ENCODE measurements at regions not wholly inside any gene's neighbourhood (a gene's known extent, or its start where the extent isn't known, plus 50 kb on each side); places are given as distances from the start of the nearest gene placed in this dataset.

- DNase-seq = no peak
- no peaks in the 10 kb centered on the region for H3K27me3 Mint-ChIP-seq
- H3K4me3 Mint-ChIP-seq = no peak overlapping the region
- H3K9me3 Mint-ChIP-seq = no peaks in the 10 kb centered on the region
- no peak for ATAC-seq
- H3K4me1 Mint-ChIP-seq = no peaks in the 10 kb centered on the region
- H3K27ac Mint-ChIP-seq = no peak overlapping the region
These were observed 396.2 kb downstream of the PLPP3 start for GRCh38 chr1:56183151-56183550.

GRCh38 chr1:56180520-56181190, 398.7 kb downstream of the PLPP3 start:
- Mint-ChIP-seq H3K4me3 (no peak overlapping the region), H3K27ac (no peak overlapping the region), H3K27me3 (no peaks in the 10 kb centered on the region), H3K4me1 (no peaks in the 10 kb centered on the region), H3K9me3 (no peaks in the 10 kb centered on the region)
- ATAC-seq = no peak
- no peak for DNase-seq

GRCh38 chr1:56179543-56179942, 399.8 kb downstream of the PLPP3 start:
- no peaks in the 10 kb centered on the region for H3K4me1 Mint-ChIP-seq
- ATAC-seq (no peak), DNase-seq (no peak)
- H3K4me3 Mint-ChIP-seq = no peak overlapping the region
- H3K27me3 Mint-ChIP-seq = no peaks in the 10 kb centered on the region
- H3K27ac Mint-ChIP-seq = no peak overlapping the region
- H3K9me3 Mint-ChIP-seq = peaks cover 0 to 2% of the 10 kb centered on the region in 2 donors

- Mint-ChIP-seq H3K4me1 (no peaks in the 10 kb centered on the region), H3K27me3 (no peaks in the 10 kb centered on the region), H3K9me3 (peaks cover 0 to 7% of the 10 kb centered on the region in 2 donors), H3K27ac (no peak overlapping the region), H3K4me3 (no peak overlapping the region)
- ATAC-seq (no peak), DNase-seq (no peak)
These were observed 404.2 kb downstream of the PLPP3 start for GRCh38 chr1:56175211-56175610.

- no peak overlapping the region for H3K4me3 Mint-ChIP-seq
- H3K27ac Mint-ChIP-seq = no peak overlapping the region
- DNase-seq (no peak), ATAC-seq (no peak)
- H3K27me3 Mint-ChIP-seq = no peaks in the 10 kb centered on the region
- peaks cover 0 to 7% of the 10 kb centered on the region in 2 donors for H3K9me3 Mint-ChIP-seq
- no peaks in the 10 kb centered on the region for H3K4me1 Mint-ChIP-seq
These were observed 405.0 kb downstream of the PLPP3 start for GRCh38 chr1:56174176-56174885.

- Mint-ChIP-seq H3K27ac (no peak overlapping the region), H3K4me3 (no peak overlapping the region), H3K9me3 (peaks cover 0 to 7% of the 10 kb centered on the region in 2 donors), H3K27me3 (no peaks in the 10 kb centered on the region), H3K4me1 (no peaks in the 10 kb centered on the region)
- DNase-seq = no peak
- ATAC-seq = no peak
These were observed 405.6 kb downstream of the PLPP3 start for GRCh38 chr1:56173736-56174135.

GRCh38 chr1:56171670-56172069, 407.7 kb downstream of the PLPP3 start:
- Mint-ChIP-seq H3K9me3 (peaks cover 0 to 7% of the 10 kb centered on the region in 2 donors), H3K27me3 (no peaks in the 10 kb centered on the region), H3K27ac (no peak overlapping the region), H3K4me1 (no peaks in the 10 kb centered on the region), H3K4me3 (no peak overlapping the region)
- DNase-seq = no peak
- no peak for ATAC-seq

GRCh38 chr1:56170784-56171320, 408.5 kb downstream of the PLPP3 start:
- Mint-ChIP-seq H3K27ac (no peak overlapping the region), H3K9me3 (peaks cover 4 to 7% of the 10 kb centered on the region in 2 donors), H3K27me3 (no peaks in the 10 kb centered on the region), H3K4me1 (no peaks in the 10 kb centered on the region), H3K4me3 (no peak overlapping the region)
- ATAC-seq = no peak
- no peak for DNase-seq

GRCh38 chr1:56169856-56170255, 409.5 kb downstream of the PLPP3 start:
- no peak overlapping the region for H3K4me3 Mint-ChIP-seq

GRCh38 chr1:56168176-56168575, 411.2 kb downstream of the PLPP3 start:
- ATAC-seq (no peak), DNase-seq (no peak)
- Mint-ChIP-seq H3K4me3 (no peak overlapping the region), H3K9me3 (peaks cover 0 to 5% of the 10 kb centered on the region in 2 donors), H3K4me1 (no peaks in the 10 kb centered on the region), H3K27ac (no peak overlapping the region), H3K27me3 (no peaks in the 10 kb centered on the region)

More at GRCh38 chr1:56169856-56170255, 409.5 kb downstream of the PLPP3 start:
- H3K4me1 Mint-ChIP-seq = no peaks in the 10 kb centered on the region
- no peaks in the 10 kb centered on the region for H3K27me3 Mint-ChIP-seq
- DNase-seq (no peak), ATAC-seq (no peak)
- H3K9me3 Mint-ChIP-seq = peaks cover 5 to 7% of the 10 kb centered on the region in 2 donors
- H3K27ac Mint-ChIP-seq = no peak overlapping the region

- no peaks in the 10 kb centered on the region for H3K4me1 Mint-ChIP-seq
- DNase-seq = no peak
- ATAC-seq = no peak
- H3K27me3 Mint-ChIP-seq = no peaks in the 10 kb centered on the region
- no peak overlapping the region for H3K27ac Mint-ChIP-seq
- H3K4me3 Mint-ChIP-seq = no peak overlapping the region
- H3K9me3 Mint-ChIP-seq = peaks cover 0 to 5% of the 10 kb centered on the region in 2 donors
These were observed 411.8 kb downstream of the PLPP3 start for GRCh38 chr1:56167596-56167995.

- H3K27ac Mint-ChIP-seq = no peak overlapping the region
- no peaks in the 10 kb centered on the region for H3K27me3 Mint-ChIP-seq
- H3K9me3 Mint-ChIP-seq = peaks cover 0 to under 1% of the 10 kb centered on the region in 2 donors
- ATAC-seq (no peak), DNase-seq (no peak)
- H3K4me3 Mint-ChIP-seq = no peak overlapping the region
- H3K4me1 Mint-ChIP-seq = no peaks in the 10 kb centered on the region
These were observed 418.5 kb downstream of the PLPP3 start for GRCh38 chr1:56160773-56161315.

GRCh38 chr1:56156971-56157876, 422.1 kb downstream of the PLPP3 start:
- DNase-seq (no peak), ATAC-seq (no peak)
- no peak overlapping the region for H3K4me3 Mint-ChIP-seq
- no peaks in the 10 kb centered on the region for H3K4me1 Mint-ChIP-seq
- no peak overlapping the region for H3K27ac Mint-ChIP-seq
- H3K27me3 Mint-ChIP-seq = no peaks in the 10 kb centered on the region
- no peaks in the 10 kb centered on the region for H3K9me3 Mint-ChIP-seq

GRCh38 chr1:56153276-56153675, 426.1 kb downstream of the PLPP3 start:
- no peak overlapping the region for H3K4me3 Mint-ChIP-seq
- H3K9me3 Mint-ChIP-seq = peaks cover 0 to 7% of the 10 kb centered on the region in 2 donors

GRCh38 chr1:56152635-56153034, 426.7 kb downstream of the PLPP3 start:
- Mint-ChIP-seq H3K27me3 (no peaks in the 10 kb centered on the region), H3K4me1 (no peaks in the 10 kb centered on the region), H3K9me3 (peaks cover 0 to 7% of the 10 kb centered on the region in 2 donors), H3K4me3 (no peak overlapping the region), H3K27ac (no peak overlapping the region)
- ATAC-seq (no peak), DNase-seq (no peak)

More at GRCh38 chr1:56153276-56153675, 426.1 kb downstream of the PLPP3 start:
- Mint-ChIP-seq H3K4me1 (no peaks in the 10 kb centered on the region), H3K27me3 (no peaks in the 10 kb centered on the region), H3K27ac (no peak overlapping the region)
- DNase-seq (no peak), ATAC-seq (no peak)
